ENCODE measurements at regions not wholly inside any gene's neighbourhood (a gene's known extent, or its start where the extent isn't known, plus 50 kb on each side); places are given as distances from the start of the nearest gene placed in this dataset.

DNA sequence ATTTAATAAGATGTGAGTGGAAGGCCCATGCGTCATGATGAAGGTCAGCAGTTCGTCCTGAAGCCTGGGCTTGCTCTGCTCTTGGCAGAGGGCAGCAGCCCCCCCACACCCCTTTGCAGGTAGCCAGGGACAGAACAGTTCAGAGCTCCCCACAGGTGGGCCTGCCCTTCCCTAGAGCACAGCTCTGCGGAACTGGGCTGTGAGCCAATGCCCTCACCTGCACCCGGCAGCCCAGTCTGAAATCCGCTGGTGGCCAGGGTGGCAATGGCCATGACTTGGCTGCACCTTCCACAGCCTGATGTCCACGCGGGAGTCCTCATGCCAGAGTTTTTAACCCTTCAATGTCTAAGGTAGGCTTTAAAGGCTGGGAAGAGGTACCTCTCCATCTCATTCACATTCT, 136.7 kb downstream of the ACKR3 start:
- TF ChIP-seq CTCF (IDR thresholded peaks at IDR 0.05) (no peak), MAX (CRISPR knock-in tag; IDR thresholded peaks at IDR 0.05) (no peak), NR3C1 (CRISPR knock-in tag; conservative IDR thresholded peaks at IDR 0.05; ENCODE audit: low read depth) (no peak), MXD4 (CRISPR knock-in tag; IDR thresholded peaks at IDR 0.05; ENCODE audit: borderline replicate concordance) (no peak), ZNF396 (CRISPR knock-in tag; IDR thresholded peaks at IDR 0.05; ENCODE audit: borderline replicate concordance) (no peak), SMAD3 (CRISPR knock-in tag; IDR thresholded peaks at IDR 0.05; ENCODE audit: borderline replicate concordance) (no peak), SP1 (CRISPR knock-in tag; conservative IDR thresholded peaks at IDR 0.05) (no peak), E2F1 (CRISPR knock-in tag; IDR thresholded peaks at IDR 0.05) (no peak), TCF7 (CRISPR knock-in tag; IDR thresholded peaks at IDR 0.05; ENCODE audit: low read depth) (no peak), ETV6 (CRISPR knock-in tag; IDR thresholded peaks at IDR 0.05) (no peak), NFYB (CRISPR knock-in tag; conservative IDR thresholded peaks at IDR 0.05; ENCODE audit: low read depth) (no peak)
- TF ChIP-seq, protein P1, sequence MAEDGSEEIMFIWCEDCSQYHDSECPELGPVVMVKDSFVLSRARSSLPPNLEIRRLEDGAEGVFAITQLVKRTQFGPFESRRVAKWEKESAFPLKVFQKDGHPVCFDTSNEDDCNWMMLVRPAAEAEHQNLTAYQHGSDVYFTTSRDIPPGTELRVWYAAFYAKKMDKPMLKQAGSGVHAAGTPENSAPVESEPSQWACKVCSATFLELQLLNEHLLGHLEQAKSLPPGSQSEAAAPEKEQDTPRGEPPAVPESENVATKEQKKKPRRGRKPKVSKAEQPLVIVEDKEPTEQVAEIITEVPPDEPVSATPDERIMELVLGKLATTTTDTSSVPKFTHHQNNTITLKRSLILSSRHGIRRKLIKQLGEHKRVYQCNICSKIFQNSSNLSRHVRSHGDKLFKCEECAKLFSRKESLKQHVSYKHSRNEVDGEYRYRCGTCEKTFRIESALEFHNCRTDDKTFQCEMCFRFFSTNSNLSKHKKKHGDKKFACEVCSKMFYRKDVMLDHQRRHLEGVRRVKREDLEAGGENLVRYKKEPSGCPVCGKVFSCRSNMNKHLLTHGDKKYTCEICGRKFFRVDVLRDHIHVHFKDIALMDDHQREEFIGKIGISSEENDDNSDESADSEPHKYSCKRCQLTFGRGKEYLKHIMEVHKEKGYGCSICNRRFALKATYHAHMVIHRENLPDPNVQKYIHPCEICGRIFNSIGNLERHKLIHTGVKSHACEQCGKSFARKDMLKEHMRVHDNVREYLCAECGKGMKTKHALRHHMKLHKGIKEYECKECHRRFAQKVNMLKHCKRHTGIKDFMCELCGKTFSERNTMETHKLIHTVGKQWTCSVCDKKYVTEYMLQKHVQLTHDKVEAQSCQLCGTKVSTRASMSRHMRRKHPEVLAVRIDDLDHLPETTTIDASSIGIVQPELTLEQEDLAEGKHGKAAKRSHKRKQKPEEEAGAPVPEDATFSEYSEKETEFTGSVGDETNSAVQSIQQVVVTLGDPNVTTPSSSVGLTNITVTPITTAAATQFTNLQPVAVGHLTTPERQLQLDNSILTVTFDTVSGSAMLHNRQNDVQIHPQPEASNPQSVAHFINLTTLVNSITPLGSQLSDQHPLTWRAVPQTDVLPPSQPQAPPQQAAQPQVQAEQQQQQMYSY (CRISPR knock-in tag; IDR thresholded peaks at IDR 0.05), result no peak
- TF ChIP-seq, protein P2, sequence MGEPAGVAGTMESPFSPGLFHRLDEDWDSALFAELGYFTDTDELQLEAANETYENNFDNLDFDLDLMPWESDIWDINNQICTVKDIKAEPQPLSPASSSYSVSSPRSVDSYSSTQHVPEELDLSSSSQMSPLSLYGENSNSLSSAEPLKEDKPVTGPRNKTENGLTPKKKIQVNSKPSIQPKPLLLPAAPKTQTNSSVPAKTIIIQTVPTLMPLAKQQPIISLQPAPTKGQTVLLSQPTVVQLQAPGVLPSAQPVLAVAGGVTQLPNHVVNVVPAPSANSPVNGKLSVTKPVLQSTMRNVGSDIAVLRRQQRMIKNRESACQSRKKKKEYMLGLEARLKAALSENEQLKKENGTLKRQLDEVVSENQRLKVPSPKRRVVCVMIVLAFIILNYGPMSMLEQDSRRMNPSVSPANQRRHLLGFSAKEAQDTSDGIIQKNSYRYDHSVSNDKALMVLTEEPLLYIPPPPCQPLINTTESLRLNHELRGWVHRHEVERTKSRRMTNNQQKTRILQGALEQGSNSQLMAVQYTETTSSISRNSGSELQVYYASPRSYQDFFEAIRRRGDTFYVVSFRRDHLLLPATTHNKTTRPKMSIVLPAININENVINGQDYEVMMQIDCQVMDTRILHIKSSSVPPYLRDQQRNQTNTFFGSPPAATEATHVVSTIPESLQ (CRISPR knock-in tag; IDR thresholded peaks at IDR 0.05), result no peak
